Caco-2 (cell line): ENCODE measurements at regions not wholly inside any gene's neighbourhood (a gene's known extent, or its start where the extent isn't known, plus 50 kb on each side); places are given as distances from the start of the nearest gene placed in this dataset.

Source experiments
- BruUV-seq: library from RNA; stranded (reverse); fragments of 400-500 nt; replicated peaks from 2 replicates; lab custom pipeline; 2021; lab: Mats Ljungman, UMichigan
- CTCF ChIA-PET: fragments of 300-600 bp; sonication (Branson Sonifier 250); formaldehyde crosslinking; loops from one replicate; lab custom pipeline; 2022; ENCODE audit warnings: antibody characterized with exemption; lab: Charles Lee
- POLR2A ChIA-PET: fragments of 300-600 bp; sonication (Branson Sonifier 250); formaldehyde crosslinking; loops from one replicate; lab custom pipeline; 2022; ENCODE audit warnings: antibody characterized with exemption; lab: Charles Lee
- DNase-seq, 2 experiments: peaks; one replicate each; pipeline versions ENCODE4 v3.0.0 to v3.0.0-alpha.2; 2020 to 2022
- H3K27me3 ChIP-seq: replicated peaks from 2 replicates; pipeline ENCODE4 v1.6.0; 2011; ENCODE audit warnings: low read length; ENCODE audit not compliant: control insufficient read depth, insufficient read depth
- H3K36me3 ChIP-seq: 2 replicates; pipeline ENCODE4 v1.5.1; 2011; ENCODE audit warnings: low read length; ENCODE audit not compliant: control insufficient read depth, insufficient read depth
- H3K4me1 ChIP-seq: fragments of 250-450 bp; sonication (Bioruptor Pico); 2 replicates; pipeline ENCODE4 v1.5.1; 2020; ENCODE audit warnings: mild to moderate bottlenecking
- H3K4me3 ChIP-seq: 2 replicates; pipeline ENCODE4 v1.5.1; 2011; ENCODE audit warnings: low read depth, mild to moderate bottlenecking, control low read depth, low read length
- H3K9me3 ChIP-seq: fragments of 250-450 bp; sonication (Bioruptor Pico); 2 replicates; pipeline ENCODE4 v1.5.1; 2020; ENCODE audit warnings: mild to moderate bottlenecking, moderate library complexity
- H3K27ac Mint-ChIP-seq: one replicate; pipeline ENCODE4 v1.8.0; 2022; ENCODE audit warnings: mixed read lengths; ENCODE audit not compliant: unreplicated experiment
- H3K27me3 Mint-ChIP-seq: one replicate; pipeline ENCODE4 v1.8.0; 2022; ENCODE audit warnings: mixed read lengths; ENCODE audit not compliant: insufficient read depth, unreplicated experiment
- H3K36me3 Mint-ChIP-seq: one replicate; pipeline ENCODE4 v1.8.0; 2022; ENCODE audit warnings: mild to moderate bottlenecking, mixed read lengths; ENCODE audit not compliant: insufficient read depth, unreplicated experiment
- H3K4me1 Mint-ChIP-seq: one replicate; pipeline ENCODE4 v1.8.0; 2022; ENCODE audit warnings: low read depth, mixed read lengths; ENCODE audit not compliant: unreplicated experiment
- H3K4me3 Mint-ChIP-seq: one replicate; pipeline ENCODE4 v1.8.0; 2022; ENCODE audit warnings: mild to moderate bottlenecking, moderate library complexity, mixed read lengths; ENCODE audit not compliant: unreplicated experiment
- H3K9me3 Mint-ChIP-seq: one replicate; pipeline ENCODE4 v1.8.0; 2022; ENCODE audit warnings: mixed read lengths; ENCODE audit not compliant: unreplicated experiment
- CTCF ChIP-seq, 2 experiments: fragments of 200-600 bp in 1 of 2; IDR thresholded peaks; 1 replicate in 1 of 2; 2 replicates in 1 of 2; pipeline versions ENCODE4 v1.5.1 to v1.8.0; 2011 to 2022; ENCODE audit warnings: antibody characterized with exemption in 1 of 2, control low read depth in 1 of 2, inconsistent platforms in 1 of 2, low read depth in 1 of 2, low read length in 1 of 2, mild to moderate bottlenecking in 1 of 2, moderate library complexity in 1 of 2; ENCODE audit not compliant: insufficient read depth in 1 of 2, severe bottlenecking in 1 of 2, unreplicated experiment in 1 of 2
- intact Hi-C: fragments of 100-400 bp; cut with micrococcal nuclease; formaldehyde crosslinking; loops from one replicate; pipeline ENCODE4 v1.10.0; 2022; ENCODE audit not compliant: unreplicated experiment

DNA sequence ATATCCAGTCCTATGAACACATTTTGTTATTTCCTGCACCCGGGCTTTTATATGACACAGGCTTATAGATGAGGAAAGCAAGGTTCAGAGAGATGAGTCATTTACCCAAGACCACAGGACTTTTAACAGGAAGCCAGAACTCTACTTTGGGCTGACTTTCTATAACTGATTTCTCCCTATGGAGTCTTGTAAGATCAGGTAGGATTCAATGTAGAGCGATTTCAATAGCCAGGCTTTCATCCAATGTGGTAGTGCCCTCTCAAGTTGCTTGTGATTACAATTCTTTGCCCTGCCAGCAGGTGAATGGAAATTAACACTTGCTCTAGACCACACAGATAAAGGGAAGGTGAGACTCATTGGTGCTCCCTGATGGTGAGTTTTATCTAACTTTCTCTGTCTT, 378.3 kb downstream of the INSC start:
- no peak for TF ChIP-seq CTCF (IDR thresholded peaks at IDR 0.05; ENCODE audit: insufficient read depth in 1 of 2, low read depth in 1 of 2, low read length in 1 of 2, severe bottlenecking in 1 of 2, unreplicated experiment in 1 of 2)
- no TSS peak for BruUV-seq
- no peaks in the 10 kb centered on the region for H3K36me3 ChIP-seq
- Mint-ChIP-seq H3K9me3 (peaks cover 9% of the 10 kb centered on the region), H3K27me3 (peaks cover 6% of the 10 kb centered on the region), H3K4me1 (no peaks in the 10 kb centered on the region), H3K4me3 (no peak overlapping the region), H3K36me3 (no peaks in the 10 kb centered on the region), H3K27ac (no peak overlapping the region)
- intact Hi-C loops, result no loop called here
- ChIA-PET CTCF (no interaction called here), POLR2A (no interaction called here)
- H3K9me3 ChIP-seq, result no peaks in the 10 kb centered on the region
- no peak overlapping the region for H3K4me3 ChIP-seq
- DNase-seq, result no peak
- H3K4me1 ChIP-seq, result no peaks in the 10 kb centered on the region
- no peaks in the 10 kb centered on the region for H3K27me3 ChIP-seq

DNA sequence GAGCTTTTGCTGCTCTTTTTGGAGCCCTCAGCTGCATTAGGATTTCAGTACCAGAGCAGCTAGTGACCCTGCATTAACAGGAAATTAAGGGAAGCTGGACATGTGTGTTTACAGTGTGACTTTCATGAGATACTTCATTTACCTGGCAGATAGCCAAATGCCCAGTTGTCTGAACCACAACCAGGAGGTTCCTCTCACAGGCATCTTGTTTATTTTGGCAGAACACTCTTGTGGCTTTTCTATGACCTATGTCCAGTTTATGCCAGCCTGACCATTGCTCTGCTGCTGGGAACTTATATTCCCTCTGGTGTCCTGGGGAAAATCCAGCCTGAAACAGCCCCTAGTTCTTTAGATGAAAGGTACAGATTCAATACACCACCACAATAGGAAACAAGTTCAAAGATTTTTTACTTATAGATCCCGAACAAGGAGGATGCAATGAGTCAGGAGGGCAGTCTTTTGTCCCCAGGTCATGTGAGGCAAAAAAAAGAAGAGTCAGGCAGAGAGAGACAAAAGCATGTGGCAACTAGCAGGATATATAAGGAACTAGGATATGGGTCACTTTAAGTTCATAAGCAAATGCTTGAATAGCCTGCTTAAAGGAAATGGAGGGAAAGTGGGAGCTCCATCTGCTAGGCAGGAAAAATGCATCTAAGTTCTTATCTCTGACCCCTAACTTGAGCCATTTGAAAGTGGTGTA, 379.3 kb downstream of the INSC start:
- POLR2A ChIA-PET, result no interaction called here
- intact Hi-C loops, result no loop called here
- no peak for TF ChIP-seq CTCF (IDR thresholded peaks at IDR 0.05; ENCODE audit: insufficient read depth in 1 of 2, low read depth in 1 of 2, low read length in 1 of 2, severe bottlenecking in 1 of 2, unreplicated experiment in 1 of 2)

GRCh38 chr11:15494740-15495139, 380.0 kb downstream of the INSC start:
- no peaks in the 10 kb centered on the region for H3K36me3 Mint-ChIP-seq
- H3K4me1 Mint-ChIP-seq, result no peaks in the 10 kb centered on the region
- no peaks in the 10 kb centered on the region for H3K9me3 ChIP-seq
- no peak overlapping the region for H3K27ac Mint-ChIP-seq
- H3K9me3 Mint-ChIP-seq, result peaks cover 9% of the 10 kb centered on the region
- no peaks in the 10 kb centered on the region for H3K36me3 ChIP-seq
- DNase-seq, result no peak
- BruUV-seq, result no TSS peak
- H3K27me3 ChIP-seq, result no peaks in the 10 kb centered on the region
- intact Hi-C loops, result no loop called here
- no peaks in the 10 kb centered on the region for H3K4me1 ChIP-seq
- no peak overlapping the region for H3K4me3 Mint-ChIP-seq
- H3K27me3 Mint-ChIP-seq, result peaks cover 5% of the 10 kb centered on the region
- no peak for TF ChIP-seq CTCF (IDR thresholded peaks at IDR 0.05; ENCODE audit: insufficient read depth in 1 of 2, low read depth in 1 of 2, low read length in 1 of 2, severe bottlenecking in 1 of 2, unreplicated experiment in 1 of 2)
- ChIA-PET POLR2A (no interaction called here), CTCF (no interaction called here)
- H3K4me3 ChIP-seq, result no peak overlapping the region

More for the DNA sequence above, 379.3 kb downstream of the INSC start:
- H3K36me3 Mint-ChIP-seq, result no peaks in the 10 kb centered on the region
- Histone ChIP-seq H3K36me3 (no peaks in the 10 kb centered on the region), H3K27me3 (no peaks in the 10 kb centered on the region), H3K4me3 (no peak overlapping the region), H3K9me3 (no peaks in the 10 kb centered on the region), H3K4me1 (no peaks in the 10 kb centered on the region)
- H3K4me3 Mint-ChIP-seq, result no peak overlapping the region
- CTCF ChIA-PET, result no interaction called here
- DNase-seq, result no peak
- H3K27ac Mint-ChIP-seq, result no peak overlapping the region
- no TSS peak for BruUV-seq
- peaks cover 5% of the 10 kb centered on the region for H3K27me3 Mint-ChIP-seq
- peaks cover 9% of the 10 kb centered on the region for H3K9me3 Mint-ChIP-seq
- H3K4me1 Mint-ChIP-seq, result no peaks in the 10 kb centered on the region
